GM12873 (cell line): ENCODE measurements at regions not wholly inside any gene's neighbourhood (a gene's known extent, or its start where the extent isn't known, plus 50 kb on each side); places are given as distances from the start of the nearest gene placed in this dataset.

ENCODE experiments used
- CTCF ChIP-seq: IDR thresholded peaks from 2 replicates; pipeline ENCODE4 v1.5.1; 2012; ENCODE audit warnings: low read depth, mild to moderate bottlenecking, moderate library complexity, low read length, control low read depth; ENCODE audit not compliant: insufficient read depth; ENCODE audit errors: missing control alignments

GRCh38 chr6:14702678-14703077 is 543.2 kb upstream of the JARID2 start:
- TF ChIP-seq CTCF = no peak

GRCh38 chr6:14703586-14703985 is 542.3 kb upstream of the JARID2 start:
- no peak for TF ChIP-seq CTCF

- TF ChIP-seq CTCF = no peak
Measured at GRCh38 chr6:14704383-14705271, 541.2 kb upstream of the JARID2 start.

- TF ChIP-seq CTCF = no peak
Measured at GRCh38 chr6:14705841-14706377, 540.0 kb upstream of the JARID2 start.

GRCh38 chr6:14706378-14706929 is 539.4 kb upstream of the JARID2 start:
- no peak for TF ChIP-seq CTCF

GRCh38 chr6:14707276-14707675 is 538.6 kb upstream of the JARID2 start:
- no peak for TF ChIP-seq CTCF

- no peak for TF ChIP-seq CTCF
Measured at GRCh38 chr6:14707971-14708465, 537.9 kb upstream of the JARID2 start.
